D721Med (cell line): ENCODE measurements at regions not wholly inside any gene's neighbourhood (a gene's known extent, or its start where the extent isn't known, plus 50 kb on each side); places are given as distances from the start of the nearest gene placed in this dataset.

Experiments used
- DNase-seq: peaks from one replicate; pipeline ENCODE4 v3.0.0; 2011; ENCODE audit warnings: low spot score; ENCODE audit not compliant: insufficient read length
- FAIRE-seq: peaks from 2 replicates; lab custom pipeline; 2011; peaks lifted over from hg19 to GRCh38; lab: Jason Lieb, UNC
- CTCF ChIP-seq: IDR thresholded peaks from 2 replicates; pipeline ENCODE4 v1.5.1; 2012; ENCODE audit warnings: mild to moderate bottlenecking, control low read depth; ENCODE audit not compliant: insufficient read depth; ENCODE audit errors: missing control alignments

GRCh38 chr5:4954048-4954447 is 186.1 kb upstream of the ADAMTS16 start:
- no peak for FAIRE-seq
- DNase-seq, result no peak
- no peak for TF ChIP-seq CTCF

GRCh38 chr5:4963265-4963664 is 176.9 kb upstream of the ADAMTS16 start:
- FAIRE-seq (no peak), DNase-seq (no peak)
- TF ChIP-seq CTCF, result no peak

- no peak for TF ChIP-seq CTCF
- no peak for FAIRE-seq
- DNase-seq, result no peak
Measured at GRCh38 chr5:4969351-4969750, 170.8 kb upstream of the ADAMTS16 start.

- TF ChIP-seq CTCF, result no peak
- FAIRE-seq (no peak), DNase-seq (no peak)
Measured at GRCh38 chr5:4970171-4970570, 170.0 kb upstream of the ADAMTS16 start.

- no peak for TF ChIP-seq CTCF
- DNase-seq, result no peak
- FAIRE-seq, result no peak
Measured at GRCh38 chr5:4976902-4977301, 163.2 kb upstream of the ADAMTS16 start.

- DNase-seq, result no peak
- no peak for TF ChIP-seq CTCF
- FAIRE-seq, result no peak
Measured at GRCh38 chr5:4977416-4978110, 162.6 kb upstream of the ADAMTS16 start.

GRCh38 chr5:4980201-4980600 is 159.9 kb upstream of the ADAMTS16 start:
- TF ChIP-seq CTCF, result no peak
- no peak for FAIRE-seq
- no peak for DNase-seq
